Calu3 (cell line): ENCODE measurements at regions not wholly inside any gene's neighbourhood (a gene's known extent, or its start where the extent isn't known, plus 50 kb on each side); places are given as distances from the start of the nearest gene placed in this dataset.

Experiments
- BruUV-seq: library from RNA; stranded (reverse); fragments of 400-500 nt; replicated peaks from 2 replicates; lab custom pipeline; 2021; lab: Mats Ljungman, UMichigan
- CTCF ChIA-PET: fragments of 300-600 bp; sonication (Branson Sonifier 250); formaldehyde crosslinking; loops from one replicate; lab custom pipeline; 2022; ENCODE audit warnings: antibody characterized with exemption; lab: Charles Lee
- DNase-seq: peaks from one replicate; pipeline ENCODE4 v3.0.0; 2022
- H3K27ac Mint-ChIP-seq: one replicate; pipeline ENCODE4 v1.8.0; 2022; ENCODE audit warnings: mixed read lengths; ENCODE audit not compliant: unreplicated experiment
- H3K27me3 Mint-ChIP-seq: one replicate; pipeline ENCODE4 v1.8.0; 2022; ENCODE audit warnings: mixed read lengths; ENCODE audit not compliant: unreplicated experiment
- H3K36me3 Mint-ChIP-seq: one replicate; pipeline ENCODE4 v1.8.0; 2022; ENCODE audit warnings: mild to moderate bottlenecking, moderate library complexity, mixed read lengths; ENCODE audit not compliant: insufficient read depth, unreplicated experiment
- H3K4me1 Mint-ChIP-seq: one replicate; pipeline ENCODE4 v1.8.0; 2022; ENCODE audit warnings: mild to moderate bottlenecking, low read depth, mixed read lengths; ENCODE audit not compliant: unreplicated experiment
- H3K4me3 Mint-ChIP-seq: one replicate; pipeline ENCODE4 v1.8.0; 2022; ENCODE audit warnings: mild to moderate bottlenecking, low read depth, moderate library complexity, mixed read lengths; ENCODE audit not compliant: unreplicated experiment
- H3K9me3 Mint-ChIP-seq: one replicate; pipeline ENCODE4 v1.8.0; 2022; ENCODE audit warnings: low read depth, mixed read lengths; ENCODE audit not compliant: unreplicated experiment
- intact Hi-C: fragments of 100-400 bp; cut with micrococcal nuclease; formaldehyde crosslinking; loops from one replicate; pipeline ENCODE4 v1.10.0; 2022; ENCODE audit not compliant: unreplicated experiment
- TF ChIP-seq, protein P1 (sequence below): fragments of 200-600 bp; IDR thresholded peaks from one replicate; pipeline ENCODE4 v1.8.0; 2022; ENCODE audit warnings: antibody characterized with exemption; ENCODE audit not compliant: unreplicated experiment

GRCh38 chr3:196147116-196147515 is 64.1 kb downstream of the ZDHHC19 start:
- BruUV-seq: no TSS peak
- TF ChIP-seq, protein P1, sequence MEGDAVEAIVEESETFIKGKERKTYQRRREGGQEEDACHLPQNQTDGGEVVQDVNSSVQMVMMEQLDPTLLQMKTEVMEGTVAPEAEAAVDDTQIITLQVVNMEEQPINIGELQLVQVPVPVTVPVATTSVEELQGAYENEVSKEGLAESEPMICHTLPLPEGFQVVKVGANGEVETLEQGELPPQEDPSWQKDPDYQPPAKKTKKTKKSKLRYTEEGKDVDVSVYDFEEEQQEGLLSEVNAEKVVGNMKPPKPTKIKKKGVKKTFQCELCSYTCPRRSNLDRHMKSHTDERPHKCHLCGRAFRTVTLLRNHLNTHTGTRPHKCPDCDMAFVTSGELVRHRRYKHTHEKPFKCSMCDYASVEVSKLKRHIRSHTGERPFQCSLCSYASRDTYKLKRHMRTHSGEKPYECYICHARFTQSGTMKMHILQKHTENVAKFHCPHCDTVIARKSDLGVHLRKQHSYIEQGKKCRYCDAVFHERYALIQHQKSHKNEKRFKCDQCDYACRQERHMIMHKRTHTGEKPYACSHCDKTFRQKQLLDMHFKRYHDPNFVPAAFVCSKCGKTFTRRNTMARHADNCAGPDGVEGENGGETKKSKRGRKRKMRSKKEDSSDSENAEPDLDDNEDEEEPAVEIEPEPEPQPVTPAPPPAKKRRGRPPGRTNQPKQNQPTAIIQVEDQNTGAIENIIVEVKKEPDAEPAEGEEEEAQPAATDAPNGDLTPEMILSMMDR: no peak
- peaks cover 10% of the 10 kb centered on the region for H3K36me3 Mint-ChIP-seq
- no peak overlapping the region for H3K27ac Mint-ChIP-seq
- H3K27me3 Mint-ChIP-seq: no peaks in the 10 kb centered on the region
- H3K4me3 Mint-ChIP-seq: no peak overlapping the region
- no peak for DNase-seq
- H3K4me1 Mint-ChIP-seq: peaks cover 13% of the 10 kb centered on the region
- intact Hi-C loops: no loop called here
- CTCF ChIA-PET: no interaction called here
- no peaks in the 10 kb centered on the region for H3K9me3 Mint-ChIP-seq

DNA sequence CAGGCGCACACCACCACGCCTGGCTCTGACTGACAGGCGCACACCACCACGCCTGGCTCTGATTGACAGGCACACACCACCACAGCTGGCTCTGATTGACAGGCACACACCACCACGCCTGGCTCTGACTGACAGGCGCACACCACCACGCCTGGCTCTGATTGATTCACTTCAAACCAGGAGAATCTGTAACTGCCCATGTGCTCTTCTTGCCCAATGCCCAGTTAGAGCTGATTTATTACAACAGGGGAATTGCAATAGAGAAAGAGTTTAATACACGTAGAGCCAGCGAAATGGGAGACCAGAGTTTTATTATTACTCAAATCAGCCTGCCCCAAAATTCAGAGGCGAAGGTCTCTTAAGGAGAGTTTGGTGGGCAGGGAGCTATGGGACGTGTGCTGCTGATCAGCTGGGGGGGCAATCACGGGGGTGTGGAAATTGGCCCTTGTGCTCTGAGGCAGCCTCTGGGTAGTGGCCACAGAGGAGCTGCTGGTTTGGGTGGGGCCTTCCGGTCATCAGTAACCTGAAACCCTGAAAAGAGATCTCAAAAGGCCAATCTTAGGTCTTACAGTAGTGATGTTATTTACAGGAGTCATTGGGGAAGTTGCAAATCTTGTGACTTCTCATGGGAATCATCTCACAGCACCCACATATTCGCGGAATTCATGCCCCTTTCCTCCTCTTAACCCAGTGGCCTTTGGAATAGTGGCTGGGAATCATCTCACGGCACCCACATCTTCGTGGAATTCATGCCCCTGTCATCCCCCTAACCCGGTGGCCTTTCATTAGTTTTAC is 63.8 kb upstream of the TFRC start:
- no TSS peak for BruUV-seq
- Mint-ChIP-seq H3K9me3 (no peaks in the 10 kb centered on the region), H3K27me3 (no peaks in the 10 kb centered on the region), H3K36me3 (peaks cover 10% of the 10 kb centered on the region), H3K4me3 (no peak overlapping the region), H3K27ac (no peak overlapping the region), H3K4me1 (peaks cover 24% of the 10 kb centered on the region)
- DNase-seq: no peak
- TF ChIP-seq, protein P1: no peak
- intact Hi-C loops: no loop called here
- CTCF ChIA-PET: no interaction called here

GRCh38 chr3:196144383-196145105 is 62.7 kb upstream of the TFRC start:
- Mint-ChIP-seq H3K4me3 (no peak overlapping the region), H3K27me3 (no peaks in the 10 kb centered on the region), H3K4me1 (peaks cover 24% of the 10 kb centered on the region), H3K9me3 (no peaks in the 10 kb centered on the region), H3K36me3 (peaks cover 10% of the 10 kb centered on the region), H3K27ac (no peak overlapping the region)
- CTCF ChIA-PET: interaction anchor here (0.7 kb wide), 1 partner anchor 1274 kb away, joined by 3 read pairs; no protein-coding TSS in a partner anchor
- intact Hi-C loops: no loop called here
- TF ChIP-seq, protein P1: no peak
- no peak for DNase-seq
- BruUV-seq: no TSS peak

GRCh38 chr3:196143708-196144382 is 62.0 kb upstream of the TFRC start:
- Mint-ChIP-seq H3K27me3 (no peaks in the 10 kb centered on the region), H3K27ac (no peak overlapping the region), H3K36me3 (peaks cover 10% of the 10 kb centered on the region), H3K9me3 (no peaks in the 10 kb centered on the region), H3K4me1 (peaks cover 24% of the 10 kb centered on the region), H3K4me3 (no peak overlapping the region)
- DNase-seq: no peak
- BruUV-seq: no TSS peak
- intact Hi-C loops: no loop called here
- TF ChIP-seq, protein P1: no peak
- CTCF ChIA-PET: interaction anchor here (0.7 kb wide), 1 partner anchor 1273 kb away, joined by 3 read pairs; no protein-coding TSS in a partner anchor
